Colonic mucosa (tissue), 4 donors: ENCODE measurements at regions not wholly inside any gene's neighbourhood (a gene's known extent, or its start where the extent isn't known, plus 50 kb on each side); places are given as distances from the start of the nearest gene placed in this dataset.

Source experiments
- DNase-seq: peaks from one replicate; pipeline ENCODE4 v3.0.0-alpha.2; 2020
- H3K27ac ChIP-seq: fragments of 200-600 bp; one replicate; pipeline ENCODE4 v1.8.0; 2021
- H3K27me3 ChIP-seq: fragments of 200-600 bp; one replicate; pipeline ENCODE4 v1.8.0; 2021
- H3K36me3 ChIP-seq: fragments of 200-600 bp; one replicate; pipeline ENCODE4 v1.8.0; 2021
- H3K4me1 ChIP-seq: fragments of 200-600 bp; one replicate; pipeline ENCODE4 v1.8.0; 2021; ENCODE audit warnings: mild to moderate bottlenecking
- H3K4me3 ChIP-seq: fragments of 200-600 bp; one replicate; pipeline ENCODE4 v1.8.0; 2021
- H3K9ac ChIP-seq, 2 donors: one replicate each; pipeline ENCODE4 v1.7.0; 2013; ENCODE audit warnings: control low read depth in 2 of 2, low read depth in 2 of 2, low read length in 2 of 2
- H3K9me3 ChIP-seq: fragments of 200-600 bp; one replicate; pipeline ENCODE4 v1.8.0; 2021
- intact Hi-C: fragments of 100-400 bp; cut with DNase I; formaldehyde crosslinking; loops from one replicate; pipeline ENCODE4 v1.14.1; 2022
- TF ChIP-seq, protein P1 (sequence below): fragments of 200-600 bp; IDR thresholded peaks from one replicate; pipeline ENCODE4 v1.8.0; 2022; ENCODE audit warnings: antibody characterized with exemption, mild to moderate bottlenecking
- donor health status: healthy.
- donor health status: DM: no; HTN: no; CAD: no.
- donor health status: DM: no; HTN: no; CAD: no.

DNA sequence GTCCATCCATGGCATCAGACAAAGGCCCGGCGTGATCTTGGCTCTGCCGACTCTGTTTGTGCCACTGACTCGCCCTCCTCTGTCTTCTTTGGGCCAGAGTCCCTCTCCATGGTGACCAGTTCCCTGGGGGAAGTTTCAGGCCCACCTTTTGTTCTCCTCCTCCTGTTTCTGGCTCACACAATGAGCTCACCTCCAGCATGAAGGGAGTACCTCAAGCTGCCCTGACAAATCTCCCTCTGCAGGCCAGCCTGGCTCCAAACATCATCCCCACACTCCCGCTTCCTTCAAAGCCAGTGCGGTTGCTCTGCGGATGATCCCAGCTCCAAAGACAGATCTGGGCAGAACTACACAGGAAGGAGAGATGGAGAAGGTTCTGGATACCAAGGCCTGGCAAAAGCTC, 576.6 kb downstream of the NPHP4 start:
- Histone ChIP-seq H3K9me3 (no peaks in the 10 kb centered on the region), H3K27me3 (no peaks in the 10 kb centered on the region), H3K4me1 (no peaks in the 10 kb centered on the region), H3K27ac (no peak overlapping the region), H3K36me3 (no peaks in the 10 kb centered on the region), H3K9ac (no peak overlapping the region), H3K4me3 (no peak overlapping the region)
- TF ChIP-seq, protein P1, sequence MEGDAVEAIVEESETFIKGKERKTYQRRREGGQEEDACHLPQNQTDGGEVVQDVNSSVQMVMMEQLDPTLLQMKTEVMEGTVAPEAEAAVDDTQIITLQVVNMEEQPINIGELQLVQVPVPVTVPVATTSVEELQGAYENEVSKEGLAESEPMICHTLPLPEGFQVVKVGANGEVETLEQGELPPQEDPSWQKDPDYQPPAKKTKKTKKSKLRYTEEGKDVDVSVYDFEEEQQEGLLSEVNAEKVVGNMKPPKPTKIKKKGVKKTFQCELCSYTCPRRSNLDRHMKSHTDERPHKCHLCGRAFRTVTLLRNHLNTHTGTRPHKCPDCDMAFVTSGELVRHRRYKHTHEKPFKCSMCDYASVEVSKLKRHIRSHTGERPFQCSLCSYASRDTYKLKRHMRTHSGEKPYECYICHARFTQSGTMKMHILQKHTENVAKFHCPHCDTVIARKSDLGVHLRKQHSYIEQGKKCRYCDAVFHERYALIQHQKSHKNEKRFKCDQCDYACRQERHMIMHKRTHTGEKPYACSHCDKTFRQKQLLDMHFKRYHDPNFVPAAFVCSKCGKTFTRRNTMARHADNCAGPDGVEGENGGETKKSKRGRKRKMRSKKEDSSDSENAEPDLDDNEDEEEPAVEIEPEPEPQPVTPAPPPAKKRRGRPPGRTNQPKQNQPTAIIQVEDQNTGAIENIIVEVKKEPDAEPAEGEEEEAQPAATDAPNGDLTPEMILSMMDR: no peak
- intact Hi-C loops: no loop called here
- DNase-seq: no peak

DNA sequence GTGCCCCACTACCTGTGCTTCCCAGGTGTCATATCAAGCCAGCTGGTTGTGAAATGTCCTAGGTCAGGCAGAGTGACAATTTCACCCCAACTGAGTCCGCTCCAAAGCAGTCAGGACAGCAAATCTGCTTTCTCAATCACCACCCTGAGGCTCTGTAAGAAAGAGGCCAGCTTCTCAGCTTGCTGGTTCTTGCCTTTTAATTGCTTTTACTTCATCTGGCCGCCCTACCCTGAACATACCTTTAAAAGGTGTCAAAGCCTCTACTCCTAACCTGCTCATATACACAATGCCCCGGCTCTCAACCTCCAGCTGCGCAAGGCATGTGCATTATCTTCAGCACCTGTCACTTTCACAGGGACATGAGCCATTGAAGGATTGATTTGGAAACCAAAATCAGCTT, 581.6 kb downstream of the NPHP4 start:
- intact Hi-C loops: no loop called here
- no peak for DNase-seq
- Histone ChIP-seq H3K4me3 (no peak overlapping the region), H3K9me3 (no peaks in the 10 kb centered on the region), H3K9ac (no peak overlapping the region), H3K36me3 (no peaks in the 10 kb centered on the region), H3K27me3 (no peaks in the 10 kb centered on the region), H3K4me1 (no peaks in the 10 kb centered on the region), H3K27ac (no peak overlapping the region)
- TF ChIP-seq, protein P1: no peak

DNA sequence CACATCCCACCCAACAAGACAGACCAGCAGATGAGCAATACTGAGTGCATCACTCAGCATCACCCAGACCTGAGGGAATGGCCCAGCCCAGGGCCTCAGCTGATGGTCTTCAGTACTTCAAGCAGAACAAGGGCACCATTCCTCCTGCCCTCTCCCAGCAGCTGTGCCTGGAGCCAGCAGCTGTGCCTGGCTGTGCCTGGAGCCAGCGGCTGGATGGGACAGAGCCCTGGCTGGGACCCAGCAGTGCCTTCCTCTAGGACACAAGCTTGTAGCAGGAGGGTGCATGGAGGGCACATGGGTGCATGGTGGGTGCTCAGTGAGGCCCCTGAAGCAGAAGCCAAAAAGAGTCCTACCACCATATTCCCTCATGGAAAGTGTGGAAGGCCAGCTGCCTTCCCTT, 583.8 kb downstream of the NPHP4 start:
- intact Hi-C loops: no loop called here
- Histone ChIP-seq H3K27ac (no peak overlapping the region), H3K36me3 (no peaks in the 10 kb centered on the region), H3K4me1 (no peaks in the 10 kb centered on the region), H3K9ac (no peak overlapping the region), H3K4me3 (no peak overlapping the region), H3K9me3 (no peaks in the 10 kb centered on the region), H3K27me3 (no peaks in the 10 kb centered on the region)
- TF ChIP-seq, protein P1: no peak
- no peak for DNase-seq

- H3K9me3 ChIP-seq: no peaks in the 10 kb centered on the region
- TF ChIP-seq, protein P1: no peak
- H3K27me3 ChIP-seq: no peaks in the 10 kb centered on the region
- no peak for DNase-seq
- H3K27ac ChIP-seq: no peak overlapping the region
- H3K4me3 ChIP-seq: no peak overlapping the region
- H3K9ac ChIP-seq: no peak overlapping the region
- H3K4me1 ChIP-seq: no peaks in the 10 kb centered on the region
- no peaks in the 10 kb centered on the region for H3K36me3 ChIP-seq
- intact Hi-C loops: no loop called here
Observed at GRCh38 chr1:5405263-5405662, 587.0 kb downstream of the NPHP4 start.

GRCh38 chr1:5404412-5405203, 587.6 kb downstream of the NPHP4 start:
- Histone ChIP-seq H3K9ac (no peak overlapping the region), H3K27me3 (no peaks in the 10 kb centered on the region), H3K4me3 (no peak overlapping the region), H3K36me3 (no peaks in the 10 kb centered on the region), H3K27ac (no peak overlapping the region), H3K4me1 (no peaks in the 10 kb centered on the region), H3K9me3 (no peaks in the 10 kb centered on the region)
- DNase-seq: no peak
- TF ChIP-seq, protein P1: no peak
- intact Hi-C loops: no loop called here
